HepG2 (cell line): ENCODE measurements at regions not wholly inside any gene's neighbourhood (a gene's known extent, or its start where the extent isn't known, plus 50 kb on each side); places are given as distances from the start of the nearest gene placed in this dataset.

Source experiments
- ATAC-seq: fragments of 200-7000 bp; cut with Tn5 transposase; 3 replicates; pipeline ENCODE4 v1.9.1; 2020; ENCODE audit warnings: mild to moderate bottlenecking, moderate library complexity
- BruUV-seq: library from RNA; stranded (reverse); fragments of 400-500 nt; replicated peaks from 2 replicates; lab custom pipeline; 2021; lab: Mats Ljungman, UMichigan
- CTCF ChIA-PET: fragments of 300-600 bp; formaldehyde crosslinking; extraction: SDS; loops from one replicate; lab custom pipeline; 2021; ENCODE audit warnings: low total read pairs, inconsistent platforms, low intra/inter-chr PET ratio; lab: Yijun Ruan, JAX
- POLR2A ChIA-PET: fragments of 350-600 bp; sonication (Branson Sonifier 250); formaldehyde crosslinking; loops from one replicate; lab custom pipeline; 2020; ENCODE audit warnings: antibody characterized with exemption, inconsistent platforms; lab: Yijun Ruan, JAX
- DNase-seq: peaks from one replicate; pipeline ENCODE4 v3.0.0-alpha.2; 2015; ENCODE audit warnings: low spot score
- FAIRE-seq: peaks from 3 replicates; lab custom pipeline; 2011; peaks lifted over from hg19 to GRCh38; lab: Jason Lieb, UNC
- H2AFZ ChIP-seq: one replicate; pipeline ENCODE4 v1.6.1; 2011; ENCODE audit warnings: low read length, inconsistent platforms
- H3K27ac ChIP-seq: fragments of 300-600 bp; 3 replicates; pipeline ENCODE4 v1.8.0; 2011; ENCODE audit warnings: mixed run types, mild to moderate bottlenecking, mixed read lengths, low read length, inconsistent platforms; ENCODE audit not compliant: insufficient read depth; ENCODE audit errors: extremely low read length
- H3K27me3 ChIP-seq, 2 experiments: fragments of 200-600 bp in 1 of 2; 2 replicates in 1 of 2; 3 replicates in 1 of 2; pipeline versions ENCODE4 v1.6.0 to v1.8.0; 2011; ENCODE audit warnings: low read length in 2 of 2, mild to moderate bottlenecking in 2 of 2, moderate library complexity in 2 of 2, inconsistent platforms in 1 of 2; ENCODE audit not compliant: insufficient read depth in 2 of 2, control insufficient read depth in 1 of 2
- H3K36me3 ChIP-seq, 2 experiments: fragments of 200-600 bp in 1 of 2; replicated peaks in 1 of 2; 2 replicates in 1 of 2; 3 replicates in 1 of 2; pipeline versions ENCODE4 v1.5.1 to v1.8.0; 2011; ENCODE audit warnings: low read length in 2 of 2, inconsistent platforms in 1 of 2; ENCODE audit not compliant: insufficient read depth in 2 of 2, control insufficient read depth in 1 of 2
- H3K4me1 ChIP-seq: 2 replicates; pipeline ENCODE4 v1.5.1; 2012; ENCODE audit warnings: low read length, inconsistent platforms; ENCODE audit not compliant: insufficient read depth
- H3K4me2 ChIP-seq: 2 replicates; pipeline ENCODE4 v1.6.0; 2011; ENCODE audit warnings: low read depth, low read length, inconsistent platforms
- H3K4me3 ChIP-seq, 3 experiments: fragments of 200-600 bp in 1 of 3; sonication (generic), shearing (Covaris generic) in 1 of 3; replicated peaks in 1 of 3; 2 replicates each; pipeline ENCODE4 v1.5.1; 2011 to 2016; ENCODE audit warnings: low read length in 3 of 3, inconsistent platforms in 2 of 3, low read depth in 2 of 3, mild to moderate bottlenecking in 2 of 3, control low read depth in 1 of 3, mixed read lengths in 1 of 3; ENCODE audit not compliant: insufficient read depth in 1 of 3
- H3K79me2 ChIP-seq: one replicate; pipeline ENCODE4 v1.6.1; 2011; ENCODE audit warnings: low read length, inconsistent platforms; ENCODE audit not compliant: insufficient read depth
- H3K9ac ChIP-seq: 2 replicates; pipeline ENCODE4 v1.6.0; 2011; ENCODE audit warnings: mild to moderate bottlenecking, low read depth, low read length, inconsistent platforms; ENCODE audit not compliant: insufficient read depth
- H3K9me3 ChIP-seq: 2 replicates; pipeline ENCODE4 v1.5.1; 2012; ENCODE audit warnings: mild to moderate bottlenecking, low read length
- H4K20me1 ChIP-seq: 2 replicates; pipeline ENCODE4 v1.6.0; 2011; ENCODE audit warnings: inconsistent platforms, mild to moderate bottlenecking, low read length, moderate library complexity; ENCODE audit not compliant: insufficient read depth
- ESRRA ChIP-seq: sonication (generic); formaldehyde crosslinking; IDR thresholded peaks from 2 replicates; pipeline ENCODE4 v1.5.1; 2020; ENCODE audit warnings: mild to moderate bottlenecking, low read depth, missing genetic modification reagents
- FOXM1 ChIP-seq: sonication (generic); formaldehyde crosslinking; IDR thresholded peaks from 2 replicates; pipeline ENCODE4 v1.5.0; 2020; ENCODE audit warnings: missing genetic modification reagents
- HNF4A ChIP-seq: sonication (generic); formaldehyde crosslinking; IDR thresholded peaks from 2 replicates; pipeline ENCODE4 v1.4.0; 2020; ENCODE audit warnings: missing genetic modification reagents
- PCBP2 ChIP-seq: fragments of 200-400 bp; formaldehyde crosslinking; optimal IDR thresholded peaks from 2 replicates; pipeline ENCODE3; 2018; ENCODE audit warnings: low read length, low read depth; ENCODE audit not compliant: poor library complexity, severe bottlenecking
- RARA ChIP-seq: IDR thresholded peaks from 2 replicates; pipeline ENCODE4 v1.6.1; 2016; ENCODE audit warnings: missing genetic modification reagents, missing compliant biosample characterization
- RARG ChIP-seq: sonication (generic); formaldehyde crosslinking; IDR thresholded peaks from 2 replicates; pipeline ENCODE4 v1.4.0; 2020; ENCODE audit warnings: low read depth, mild to moderate bottlenecking, missing genetic modification reagents
- ZBTB3 ChIP-seq: sonication (generic); formaldehyde crosslinking; IDR thresholded peaks from 2 replicates; pipeline ENCODE4 v1.4.0; 2020; ENCODE audit warnings: low read depth, mild to moderate bottlenecking, moderate library complexity, missing genetic modification reagents, borderline replicate concordance
- ZBTB38 ChIP-seq: sonication (generic); formaldehyde crosslinking; IDR thresholded peaks from 2 replicates; pipeline ENCODE4 v1.5.1; 2020; ENCODE audit warnings: mild to moderate bottlenecking, missing genetic modification reagents
- ZNF282 ChIP-seq: fragments of 450-650 bp; IDR thresholded peaks from 2 replicates; pipeline ENCODE4 v1.6.1; 2018; ENCODE audit not compliant: partially characterized antibody
- ZNF343 ChIP-seq: sonication (generic); formaldehyde crosslinking; IDR thresholded peaks from 2 replicates; pipeline ENCODE4 v1.4.0; 2020; ENCODE audit warnings: mild to moderate bottlenecking, missing genetic modification reagents
- ZNF350 ChIP-seq: sonication (generic); formaldehyde crosslinking; IDR thresholded peaks from 2 replicates; pipeline ENCODE4 v1.4.0; 2020; ENCODE audit warnings: mild to moderate bottlenecking, low read depth, missing genetic modification reagents, borderline replicate concordance
- ZNF629 ChIP-seq: sonication (generic); formaldehyde crosslinking; conservative IDR thresholded peaks from 2 replicates; pipeline ENCODE4 v1.5.0; 2020; ENCODE audit warnings: missing genetic modification reagents
- ZNF775 ChIP-seq: sonication (generic); formaldehyde crosslinking; IDR thresholded peaks from 2 replicates; pipeline ENCODE4 v1.4.0; 2020; ENCODE audit warnings: missing genetic modification reagents, mild to moderate bottlenecking, moderate library complexity, borderline replicate concordance
- ZNF781 ChIP-seq: sonication (generic); formaldehyde crosslinking; IDR thresholded peaks from 2 replicates; pipeline ENCODE4 v1.5.1; 2020; ENCODE audit warnings: borderline replicate concordance, mild to moderate bottlenecking, missing genetic modification reagents; ENCODE audit errors: not compliant biosample characterization
- ZNF782 ChIP-seq: sonication (generic); formaldehyde crosslinking; IDR thresholded peaks from 2 replicates; pipeline ENCODE4 v1.4.0; 2020; ENCODE audit warnings: missing genetic modification reagents, mild to moderate bottlenecking, borderline replicate concordance
- WGBS: methylation state at CpG from one replicate; pipeline ENCODE4 v1.1.6; 2017; ENCODE audit warnings: low lambda C conversion rate; 5-methylcytosine and 5-hydroxymethylcytosine counted together
- in situ Hi-C: cut with HindIII; loops from 2 replicates; pipeline ENCODE4 v1.10.0; 2017; ENCODE audit warnings: low pct_unique_long_range_greater_than_20kb; ENCODE audit not compliant: extremely low pct_ligation_motif_present
- intact Hi-C: fragments of 100-400 bp; cut with micrococcal nuclease; formaldehyde crosslinking; loops from one replicate; pipeline ENCODE4 v1.10.0; 2022; ENCODE audit not compliant: unreplicated experiment
- TF ChIP-seq, protein P1 (sequence below): sonication (generic); formaldehyde crosslinking; IDR thresholded peaks from 2 replicates; pipeline ENCODE4 v1.8.0; 2022; ENCODE audit warnings: mild to moderate bottlenecking, missing genetic modification reagents

DNA sequence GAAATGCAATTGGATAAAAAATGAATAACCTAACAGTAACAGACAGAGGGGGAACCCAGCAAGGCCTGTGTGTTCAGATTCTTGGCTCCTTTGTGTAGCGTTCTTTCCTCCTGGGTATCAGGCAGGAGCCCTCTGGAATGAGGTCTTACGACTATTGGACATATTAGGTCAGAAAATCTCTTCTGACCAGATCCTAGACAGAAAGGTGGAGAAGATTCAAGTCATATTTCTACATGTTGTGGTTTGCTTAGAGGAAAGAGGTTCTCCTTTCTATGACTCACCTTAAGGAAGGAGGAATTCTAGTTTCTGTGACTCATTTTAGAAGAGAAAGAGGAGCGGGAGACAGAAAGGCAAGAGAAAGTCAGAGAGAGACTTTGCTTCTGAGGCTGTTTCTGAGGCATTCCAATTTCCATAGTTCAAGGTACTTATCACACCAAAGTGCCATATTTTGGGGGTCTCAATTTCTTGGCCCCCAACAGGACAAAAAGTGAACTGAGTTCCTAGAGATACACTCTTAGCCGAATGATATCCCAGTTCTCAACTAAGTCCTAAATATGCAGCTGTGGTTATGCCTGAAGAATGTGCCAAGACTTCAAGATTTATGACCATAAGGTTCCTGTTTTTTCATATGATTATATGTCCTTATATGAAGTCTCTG, 618.6 kb downstream of the ZEB2 start (continued):
- TF ChIP-seq, protein P1, sequence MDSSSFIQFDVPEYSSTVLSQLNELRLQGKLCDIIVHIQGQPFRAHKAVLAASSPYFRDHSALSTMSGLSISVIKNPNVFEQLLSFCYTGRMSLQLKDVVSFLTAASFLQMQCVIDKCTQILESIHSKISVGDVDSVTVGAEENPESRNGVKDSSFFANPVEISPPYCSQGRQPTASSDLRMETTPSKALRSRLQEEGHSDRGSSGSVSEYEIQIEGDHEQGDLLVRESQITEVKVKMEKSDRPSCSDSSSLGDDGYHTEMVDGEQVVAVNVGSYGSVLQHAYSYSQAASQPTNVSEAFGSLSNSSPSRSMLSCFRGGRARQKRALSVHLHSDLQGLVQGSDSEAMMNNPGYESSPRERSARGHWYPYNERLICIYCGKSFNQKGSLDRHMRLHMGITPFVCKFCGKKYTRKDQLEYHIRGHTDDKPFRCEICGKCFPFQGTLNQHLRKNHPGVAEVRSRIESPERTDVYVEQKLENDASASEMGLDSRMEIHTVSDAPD (CRISPR knock-in tag), result no peak
- TF ChIP-seq PCBP2 (no peak), ZNF775 (CRISPR knock-in tag) (no peak), RARG (CRISPR knock-in tag) (no peak), HNF4A (no peak)

- in situ Hi-C loops (no loop called here), intact Hi-C loops (no loop called here)
- Histone ChIP-seq H3K79me2 (no peaks in the 10 kb centered on the region), H3K4me2 (no peak overlapping the region), H3K4me3 (no peak overlapping the region), H4K20me1 (no peaks in the 10 kb centered on the region), H3K9ac (no peak overlapping the region), H3K36me3 (no peaks in the 10 kb centered on the region), H3K9me3 (no peaks in the 10 kb centered on the region), H2AFZ (no peak overlapping the region), H3K4me1 (no peaks in the 10 kb centered on the region), H3K27ac (no peak overlapping the region), H3K27me3 (no peaks in the 10 kb centered on the region)
- ChIA-PET POLR2A (no interaction called here), CTCF (no interaction called here)
- no peak for DNase-seq
- no TSS peak for BruUV-seq
- no peak for ATAC-seq
- FAIRE-seq, result no peak
- TF ChIP-seq ZNF629 (CRISPR knock-in tag) (no peak), ZNF350 (CRISPR knock-in tag) (no peak), ZBTB38 (CRISPR knock-in tag) (no peak), ZNF781 (CRISPR knock-in tag) (no peak), ZNF782 (CRISPR knock-in tag) (no peak), RARA (CRISPR knock-in tag) (no peak), FOXM1 (CRISPR knock-in tag) (no peak), ESRRA (CRISPR knock-in tag) (no peak), ZNF282 (no peak), ZNF343 (CRISPR knock-in tag) (no peak), ZBTB3 (no peak)
- 31% methylated on average over 4 of the region's 4 CpGs for WGBS
Observed at GRCh38 chr2:143899987-143900386, 619.9 kb downstream of the ZEB2 start.
